Stimulated activated CD8-positive, alpha-beta memory T cell treated with anti-CD3 and anti-CD28 coated beads, Interleukin-4, amount 100 ng/mL, for 48 hours (primary cell): ENCODE measurements at regions not wholly inside any gene's neighbourhood (a gene's known extent, or its start where the extent isn't known, plus 50 kb on each side); places are given as distances from the start of the nearest gene placed in this dataset.

Experiments
- DNase-seq: peaks from one replicate; pipeline ENCODE4 v3.0.0-alpha.2; 2020

DNA sequence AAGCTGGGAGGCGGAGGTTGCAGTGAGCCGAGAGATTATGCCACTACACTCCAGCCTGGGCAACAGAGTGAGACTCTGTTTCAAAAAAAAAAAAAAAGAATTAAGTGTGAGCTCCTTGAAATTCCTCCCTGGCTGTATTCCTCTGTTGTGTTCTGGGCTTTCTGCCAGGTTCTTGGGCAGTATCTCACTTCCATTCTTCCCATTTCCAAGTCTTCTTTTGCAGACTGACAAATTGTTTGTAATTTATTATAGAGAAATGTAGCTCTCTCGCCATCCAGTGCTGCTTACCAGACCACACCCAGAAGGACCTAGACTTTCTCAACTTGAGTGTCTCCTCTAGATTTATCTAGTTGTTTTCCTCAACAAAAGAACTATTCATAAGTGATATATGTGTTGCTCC, 105.0 kb upstream of the ADGRL2 start:
- DNase-seq: no peak

DNA sequence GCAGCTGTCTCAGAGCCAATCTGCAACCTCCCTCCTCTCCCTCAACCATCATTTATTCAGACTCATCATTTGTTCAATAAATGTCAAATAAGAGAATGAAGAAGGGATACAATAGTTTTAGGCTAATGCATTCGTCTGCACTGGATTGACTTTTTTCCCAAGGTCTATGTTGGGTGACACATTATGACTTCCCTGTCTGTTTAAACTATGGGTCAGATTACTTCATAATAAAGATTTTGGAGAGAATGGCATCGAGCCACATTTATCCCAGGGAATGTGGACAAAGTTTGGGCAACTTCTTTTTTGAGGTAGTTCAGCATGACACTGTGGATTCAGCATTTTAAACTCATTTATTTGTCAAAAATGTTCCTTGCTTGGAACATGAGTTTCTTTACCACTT, 107.4 kb upstream of the ADGRL2 start:
- no peak for DNase-seq

DNA sequence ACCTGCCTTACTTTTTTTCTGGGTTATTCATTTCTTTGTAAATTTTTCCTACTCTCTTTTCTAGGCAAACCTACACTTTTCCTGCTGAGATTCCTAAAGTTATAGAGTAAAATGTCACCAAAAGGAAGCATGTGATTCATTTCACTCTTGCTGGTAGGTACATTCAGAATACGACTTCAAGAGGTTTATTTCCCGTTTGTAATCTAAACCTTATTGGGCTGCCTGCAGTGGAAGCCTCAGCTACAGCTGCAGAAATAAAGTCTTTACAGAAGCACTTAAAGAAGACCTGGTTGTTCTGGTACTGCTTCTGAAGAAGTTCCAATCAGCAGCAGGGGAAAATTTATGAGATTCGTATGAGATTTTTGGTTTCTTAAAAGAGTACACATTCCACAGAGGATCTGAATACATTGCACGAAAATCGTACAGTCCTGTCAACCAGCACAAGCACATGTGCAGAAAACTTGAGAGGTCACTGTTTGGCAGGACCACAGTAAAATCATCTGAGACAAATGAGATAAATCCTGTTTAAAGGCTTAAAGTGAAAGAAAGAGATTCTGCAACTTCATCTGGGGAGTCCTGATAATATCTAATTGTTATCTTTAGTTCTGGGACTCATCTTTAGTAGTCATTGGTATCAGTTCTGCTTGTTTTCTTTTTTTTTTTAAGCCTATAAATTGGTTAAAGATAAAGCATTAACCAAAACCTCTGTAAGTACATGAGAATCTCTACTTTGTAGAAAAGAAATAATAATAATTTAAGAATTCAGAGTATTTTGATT, 109.9 kb upstream of the ADGRL2 start:
- DNase-seq: no peak

DNA sequence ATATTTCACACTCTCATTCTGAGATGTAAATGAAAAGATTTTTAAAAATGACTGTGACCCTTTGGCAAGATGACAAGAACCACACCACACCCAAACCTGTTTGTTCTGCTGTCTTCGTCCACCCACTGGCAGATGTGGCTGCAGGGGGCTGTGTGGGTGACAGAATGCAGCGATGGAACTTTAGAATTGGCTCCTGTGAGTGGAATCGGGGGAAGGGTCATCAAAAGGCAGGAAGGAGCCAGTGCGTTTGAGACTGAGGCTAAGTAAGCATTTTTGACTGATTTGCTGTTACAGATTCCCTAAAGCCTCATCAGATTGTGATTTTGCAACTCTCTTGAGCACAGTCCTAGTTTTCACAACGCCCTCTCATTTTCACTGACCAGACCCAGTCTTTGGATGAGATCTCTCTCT, 111.2 kb upstream of the ADGRL2 start:
- DNase-seq: no peak

DNA sequence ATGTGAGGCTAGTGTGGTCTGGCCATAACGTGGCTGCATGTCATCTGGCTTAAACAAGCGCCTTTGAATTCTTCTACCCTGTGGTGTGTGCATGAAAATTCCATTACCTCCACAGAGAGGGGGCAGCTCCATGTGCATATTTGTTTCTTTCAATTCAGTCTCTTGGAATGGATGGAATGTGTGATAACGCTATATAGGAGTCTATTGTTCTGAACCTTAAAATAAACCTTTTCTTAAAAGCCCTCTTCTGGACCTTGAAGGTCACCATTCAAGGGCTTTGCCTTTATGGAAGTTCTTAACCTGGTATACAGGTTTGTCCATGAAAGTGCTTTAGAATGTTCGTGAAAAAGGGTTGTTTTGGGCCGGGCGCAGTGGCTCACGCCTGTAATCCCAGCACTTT, 118.2 kb upstream of the ADGRL2 start:
- no peak for DNase-seq

DNA sequence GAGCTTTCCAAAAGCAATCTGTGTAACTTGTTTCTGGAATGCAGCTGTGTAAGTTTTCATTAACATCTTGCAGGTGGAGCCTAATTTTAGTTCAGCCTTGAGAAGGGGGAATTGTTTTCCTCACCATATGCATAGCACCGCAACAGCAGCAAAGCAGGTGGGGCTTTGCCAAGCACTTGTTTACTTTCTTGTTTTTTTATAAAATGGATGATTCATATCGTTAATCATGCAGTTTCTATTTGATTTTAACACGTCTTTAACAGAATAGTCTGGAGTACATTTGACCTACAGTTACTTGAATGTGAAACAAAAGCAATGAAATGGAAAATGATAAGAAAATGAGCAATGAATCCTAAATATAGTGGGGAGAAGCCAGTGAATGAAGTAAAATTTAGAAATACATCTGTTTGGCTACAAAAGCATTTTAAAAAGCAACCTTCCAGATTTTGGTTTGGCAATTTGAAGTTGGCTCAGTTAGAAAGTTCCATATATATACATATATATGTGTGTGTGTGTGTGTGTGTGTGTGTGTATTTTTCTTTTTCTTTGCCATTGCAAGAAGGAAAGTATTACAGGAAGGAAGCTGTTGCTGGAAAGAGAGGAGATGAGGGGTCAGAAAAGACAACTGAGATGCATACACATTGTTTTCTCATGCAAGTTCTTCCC, 119.0 kb upstream of the ADGRL2 start:
- DNase-seq: no peak

DNA sequence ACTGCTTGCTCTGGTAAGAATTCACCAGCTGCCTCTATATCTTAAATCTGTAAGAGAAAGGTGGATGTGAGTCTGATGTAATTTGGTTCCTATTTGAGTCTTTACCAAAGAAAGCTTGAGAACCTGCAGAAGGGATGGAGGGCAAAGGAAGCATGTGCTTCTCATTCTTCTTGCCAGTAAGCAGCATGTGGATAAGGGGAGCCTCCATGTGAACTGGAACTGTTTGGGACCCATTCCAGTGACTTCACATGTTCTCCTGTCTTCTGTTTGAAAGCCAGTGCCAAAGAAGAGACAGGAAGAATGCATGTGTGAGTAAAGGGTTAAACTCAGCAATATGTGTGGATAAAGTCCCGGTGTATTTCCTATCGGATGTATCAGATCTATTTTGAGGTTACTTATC, 119.6 kb upstream of the ADGRL2 start:
- DNase-seq: no peak

DNA sequence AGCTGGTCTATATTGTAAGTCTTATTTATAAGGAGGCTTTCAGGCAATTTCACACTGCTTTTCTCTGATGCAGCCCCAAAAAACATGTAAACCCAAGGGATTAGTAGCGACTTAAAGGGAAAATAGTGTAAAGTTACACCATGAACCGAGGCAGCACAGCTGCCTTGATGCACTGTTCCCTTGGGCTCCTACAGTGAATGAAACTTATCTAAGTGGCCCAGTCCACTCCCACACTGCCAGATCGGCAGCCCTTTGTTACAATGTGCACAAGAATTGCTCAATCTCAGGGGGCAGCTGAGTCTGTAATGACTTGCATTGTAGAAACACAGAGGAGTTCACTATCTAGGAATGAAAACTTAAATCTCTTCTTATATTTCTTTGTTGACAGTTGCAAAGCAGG, 120.8 kb upstream of the ADGRL2 start:
- DNase-seq: no peak

DNA sequence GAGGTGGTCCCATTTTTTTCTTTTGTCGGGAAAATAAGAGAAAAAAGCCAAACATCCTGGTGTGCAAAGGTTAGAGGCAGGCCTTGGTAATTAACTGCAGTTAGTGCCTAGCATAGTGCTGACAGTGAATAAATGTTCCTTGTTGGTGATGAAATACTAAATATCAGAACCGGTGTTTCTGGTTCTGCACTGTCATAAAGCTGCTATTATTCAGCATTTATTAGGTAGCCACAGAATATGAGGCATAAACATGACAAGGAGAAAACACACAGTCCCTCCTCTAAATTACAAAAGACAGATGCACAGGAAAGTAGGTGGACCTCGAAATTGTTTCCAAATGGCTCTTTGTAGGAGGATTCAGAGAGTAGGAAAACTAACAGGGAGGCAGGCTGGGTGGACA, 122.0 kb upstream of the ADGRL2 start:
- no peak for DNase-seq

DNA sequence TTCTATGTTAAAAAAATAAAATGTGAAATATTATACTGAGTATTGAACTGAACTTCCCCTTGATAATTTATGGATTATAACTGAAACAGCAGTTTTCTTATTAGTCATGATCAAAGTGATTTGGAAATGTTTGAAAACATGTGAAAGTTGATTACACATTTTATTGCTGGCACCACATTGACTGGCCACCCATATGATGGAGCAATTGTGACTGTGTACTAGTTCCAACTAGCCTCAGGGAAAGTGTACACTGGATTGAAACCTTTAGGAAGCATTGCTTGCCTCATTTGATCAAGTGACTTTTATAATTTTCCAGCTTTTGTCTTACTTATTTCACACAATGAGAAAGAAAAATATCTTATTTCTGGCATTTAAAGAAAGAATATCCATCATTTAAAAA, 128.0 kb upstream of the ADGRL2 start:
- DNase-seq: no peak

DNA sequence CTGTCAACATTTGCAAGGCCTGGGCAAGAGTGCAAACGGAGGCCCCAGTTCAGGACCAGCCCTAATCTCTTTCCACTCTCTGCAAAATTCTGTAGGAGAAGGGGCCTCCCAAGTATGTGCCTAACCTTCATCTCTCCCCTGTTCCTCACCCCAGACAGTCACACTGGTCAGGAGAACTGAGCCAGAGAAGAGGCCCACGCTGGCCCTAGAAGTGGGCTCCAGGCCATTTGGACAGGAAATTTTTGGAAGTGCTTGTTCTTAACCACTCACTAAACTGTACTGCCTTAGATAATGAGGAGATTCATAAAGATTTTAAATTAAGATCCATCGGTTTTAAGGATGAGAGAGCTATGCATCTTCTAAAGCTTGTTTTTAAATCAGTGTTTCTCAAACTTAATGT, 129.7 kb upstream of the ADGRL2 start:
- no peak for DNase-seq

DNA sequence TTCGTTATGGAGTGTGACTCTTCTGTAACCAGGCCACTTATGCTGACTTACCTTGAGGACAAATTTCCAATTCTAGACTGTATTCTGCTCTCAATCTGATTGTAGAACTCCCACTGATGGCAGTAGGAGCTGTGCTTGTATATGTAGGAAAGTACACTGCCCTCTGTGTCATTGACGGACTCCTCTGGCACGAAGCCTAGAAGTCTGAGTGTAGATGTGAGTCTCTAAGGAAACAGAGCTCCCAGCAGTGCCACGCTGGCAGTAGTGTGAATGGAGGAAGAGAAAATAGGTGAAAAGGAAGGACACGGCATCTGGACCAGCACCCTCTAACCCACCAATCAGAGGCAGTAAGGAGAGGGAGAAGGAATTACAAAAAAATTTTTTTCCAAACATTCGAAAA, 130.4 kb upstream of the ADGRL2 start:
- no peak for DNase-seq

DNA sequence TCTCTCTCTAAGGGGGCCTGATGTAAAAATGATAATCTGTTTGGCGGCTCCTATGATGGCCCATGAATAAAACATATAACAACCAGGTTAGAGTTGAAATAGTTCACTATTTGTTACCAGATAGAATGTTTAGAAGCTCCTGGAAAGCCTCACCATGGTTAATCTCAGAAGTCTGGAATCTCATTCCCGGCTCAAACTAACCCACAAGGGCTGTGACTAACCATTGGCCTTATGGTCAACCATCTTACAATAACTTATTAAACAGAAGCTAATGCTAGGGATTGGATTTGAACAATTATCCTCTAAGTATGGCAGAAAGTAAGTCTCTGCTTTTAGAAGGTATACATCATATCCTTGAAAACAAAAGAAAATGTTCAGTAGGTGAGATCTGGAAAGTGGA, 134.1 kb upstream of the ADGRL2 start:
- no peak for DNase-seq

DNA sequence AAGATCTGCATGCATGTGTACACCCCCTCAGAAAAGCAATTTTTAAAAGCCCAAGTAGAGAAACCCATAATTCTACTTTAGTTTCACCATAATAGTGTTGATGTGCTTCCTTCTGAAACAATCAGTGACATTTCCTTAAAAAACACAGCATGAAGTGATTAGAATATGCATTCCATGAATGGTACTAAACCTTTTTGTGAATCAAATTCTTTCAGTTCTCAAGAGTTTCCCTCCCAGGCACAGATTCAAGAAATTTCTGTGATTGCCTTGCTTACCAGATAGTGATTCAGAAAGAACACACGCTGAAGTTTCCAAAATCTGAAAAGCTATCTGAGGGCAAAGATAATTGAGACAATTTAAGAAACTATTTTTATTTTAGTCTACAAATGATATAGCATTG, 136.4 kb upstream of the ADGRL2 start:
- no peak for DNase-seq

DNA sequence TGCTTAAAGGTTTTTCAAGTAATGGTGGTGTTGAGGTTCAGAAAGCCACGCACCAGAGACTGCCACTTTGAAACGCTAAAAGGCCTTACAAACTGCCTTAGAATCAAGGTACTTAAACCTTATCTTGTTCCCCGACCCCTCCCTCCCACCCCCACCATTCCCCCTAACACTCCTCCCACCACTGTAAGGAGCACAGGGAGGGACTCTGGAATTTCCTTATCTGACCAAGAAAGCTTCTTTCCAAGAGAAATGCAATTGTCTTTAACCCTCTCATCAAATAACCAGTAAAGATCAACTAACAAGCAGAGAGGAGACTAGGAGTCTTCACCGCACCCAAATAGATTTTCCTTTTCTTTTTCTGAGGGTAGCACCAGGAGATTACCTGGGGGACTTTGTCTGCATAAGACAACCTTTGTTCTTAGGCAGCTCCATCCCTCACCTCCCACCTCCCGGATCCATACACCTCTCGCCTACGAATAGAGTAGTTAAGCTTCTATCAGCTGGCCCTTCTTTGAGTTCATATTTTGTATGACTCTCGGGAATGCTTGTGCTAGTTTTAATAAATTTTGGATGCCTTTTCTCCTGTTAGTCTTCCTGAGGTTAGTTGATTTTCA, 137.7 kb upstream of the ADGRL2 start:
- DNase-seq: no peak

DNA sequence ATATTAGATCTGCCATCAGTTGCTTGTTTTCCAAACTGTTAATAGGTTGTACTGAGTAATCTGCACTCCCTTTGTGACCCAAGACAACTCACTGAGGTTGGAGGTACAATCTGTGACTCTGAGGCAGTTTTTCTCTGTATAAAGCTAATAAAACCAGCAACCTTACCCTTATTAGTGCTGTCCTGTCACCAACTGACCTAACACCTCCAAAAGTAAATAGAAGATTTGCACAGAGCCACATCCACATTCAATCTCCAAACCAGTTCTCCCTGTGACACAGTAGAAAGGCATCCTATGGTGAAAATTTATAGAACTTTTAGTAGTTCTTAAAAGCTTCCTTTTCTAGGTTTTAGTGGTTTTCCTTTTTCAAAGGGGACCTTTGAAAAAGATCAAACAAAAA, 140.4 kb upstream of the ADGRL2 start:
- DNase-seq: no peak

DNA sequence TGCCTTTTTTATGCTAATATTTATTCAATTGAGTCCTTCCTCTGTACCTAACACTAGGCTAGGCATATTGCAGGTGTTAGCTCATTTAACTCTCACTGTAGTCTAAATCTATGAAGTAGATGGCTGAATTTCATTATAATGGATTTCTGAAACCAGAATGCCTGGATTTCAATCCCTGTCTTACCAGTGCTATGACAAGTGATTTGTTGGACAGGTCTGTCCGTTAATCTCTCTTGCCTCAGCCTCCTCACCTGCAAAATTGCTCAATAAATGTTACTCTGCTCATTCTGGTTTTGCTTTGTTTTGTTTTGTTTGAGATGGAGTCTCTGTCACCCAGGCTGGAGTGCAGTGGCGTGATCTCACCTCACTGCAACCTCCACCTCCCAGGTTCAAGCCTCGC, 146.1 kb upstream of the ADGRL2 start:
- DNase-seq: no peak

DNA sequence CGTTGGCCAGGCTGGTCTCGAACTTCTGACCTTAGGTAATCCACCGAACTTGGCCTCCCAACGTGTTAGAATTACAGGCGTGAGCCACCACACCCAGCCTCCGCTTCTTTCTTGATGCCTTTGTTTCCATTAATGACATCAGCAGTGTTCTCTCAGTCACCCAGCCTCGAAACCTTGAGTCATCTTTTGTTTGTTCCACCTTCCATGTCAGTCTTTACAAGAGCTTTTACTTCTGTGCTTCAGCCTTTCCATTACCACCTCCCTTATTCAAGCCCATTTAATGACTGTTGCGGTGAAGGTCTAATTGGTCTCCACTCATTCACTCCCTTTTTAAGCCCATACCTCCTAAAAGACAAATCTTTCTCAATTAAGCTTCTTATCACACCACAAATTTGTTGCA, 146.6 kb upstream of the ADGRL2 start:
- DNase-seq: no peak

DNA sequence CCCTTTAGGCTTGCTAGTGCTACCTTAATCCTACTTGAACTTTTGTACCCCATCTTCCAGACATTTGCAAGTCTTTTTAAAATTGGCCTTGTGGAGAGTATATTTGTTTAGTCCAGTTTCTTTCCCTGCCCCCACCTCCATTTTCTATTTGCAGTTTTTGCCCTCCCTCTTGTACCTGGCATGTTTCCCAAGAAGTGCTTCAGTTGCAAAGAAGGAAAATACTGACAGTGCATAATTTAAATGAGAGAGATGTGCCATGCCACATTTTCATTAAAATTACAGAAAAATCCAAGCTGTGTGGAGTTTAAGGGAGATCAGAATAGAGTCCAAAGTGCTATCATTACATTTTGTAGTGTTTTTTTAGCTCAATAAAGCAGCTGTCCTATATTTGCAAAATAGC, 150.0 kb upstream of the ADGRL2 start:
- no peak for DNase-seq

DNA sequence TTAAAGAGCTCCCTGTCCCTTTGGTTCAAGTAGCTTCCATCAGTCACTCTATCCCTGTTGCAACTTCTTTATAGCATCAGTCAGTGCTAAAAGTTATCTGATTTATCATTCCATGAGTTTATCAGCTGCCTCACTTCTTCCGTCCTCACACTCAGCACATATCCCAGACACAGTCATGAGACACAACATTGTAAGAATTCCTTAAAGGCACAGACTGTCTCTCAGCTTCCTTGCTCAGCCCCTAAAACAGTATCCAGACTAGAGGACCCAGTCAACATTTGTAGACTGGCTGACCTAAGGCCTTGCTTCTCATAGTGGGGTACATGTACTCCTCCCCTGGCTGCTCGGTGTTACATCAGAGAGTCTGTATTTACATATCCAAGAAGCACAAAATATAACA, 164.9 kb upstream of the ADGRL2 start:
- DNase-seq: no peak

DNA sequence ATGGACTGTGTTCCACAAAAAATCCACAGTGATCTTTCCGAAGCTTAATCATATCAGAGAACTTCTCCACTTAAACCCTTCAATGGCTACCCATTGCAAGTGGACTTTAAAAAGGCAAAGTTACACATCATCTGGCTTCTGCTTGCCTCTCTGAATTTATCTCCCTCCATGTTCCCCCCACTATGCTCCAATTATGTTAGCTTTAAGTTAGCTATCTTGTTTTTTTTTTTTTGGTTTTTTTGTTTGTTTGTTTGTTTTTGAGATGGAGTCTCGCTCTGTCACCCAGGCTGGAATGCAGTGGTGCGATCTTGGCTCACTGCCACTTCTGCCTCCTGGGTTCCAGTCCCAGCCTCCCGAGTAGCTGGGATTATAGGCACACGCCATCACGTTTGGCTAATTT, 166.4 kb upstream of the ADGRL2 start:
- no peak for DNase-seq

DNA sequence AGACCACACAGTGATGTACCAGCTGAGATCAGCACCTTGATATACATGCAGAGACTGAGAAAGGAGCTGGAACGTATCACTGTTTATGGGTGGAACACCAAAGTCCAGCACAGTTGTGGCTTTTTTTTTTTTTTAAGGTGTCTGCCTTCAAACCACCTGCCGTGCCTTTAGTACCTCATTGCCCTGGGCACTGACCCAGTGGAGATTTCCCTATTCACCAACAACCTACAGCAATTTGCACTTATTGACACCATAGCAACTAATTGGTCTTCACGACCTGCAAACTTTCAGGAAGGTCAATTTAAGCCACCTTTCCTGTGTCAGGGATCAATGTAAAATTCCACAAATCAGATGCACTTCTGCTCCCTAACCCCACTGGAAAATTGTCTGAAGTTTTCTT, 181.6 kb upstream of the ADGRL2 start:
- no peak for DNase-seq

DNA sequence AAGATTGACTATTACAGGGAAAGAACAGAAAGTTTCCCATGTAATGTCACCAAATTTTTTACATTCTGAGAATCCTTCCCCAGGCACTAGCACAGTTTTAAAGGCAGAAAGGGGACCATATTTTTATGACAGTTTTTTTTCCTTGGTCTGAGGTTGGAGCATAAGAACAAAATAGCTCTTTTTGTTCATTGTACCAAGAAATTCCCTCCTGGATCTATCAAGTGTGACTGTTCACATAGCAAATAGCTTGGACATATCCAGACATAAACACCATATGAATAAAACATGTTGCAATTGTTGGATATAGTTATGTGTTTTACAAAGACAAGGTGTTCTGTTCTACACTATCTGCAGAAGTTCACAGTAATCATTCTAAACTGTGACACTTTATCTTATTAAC, 182.4 kb upstream of the ADGRL2 start:
- no peak for DNase-seq

DNA sequence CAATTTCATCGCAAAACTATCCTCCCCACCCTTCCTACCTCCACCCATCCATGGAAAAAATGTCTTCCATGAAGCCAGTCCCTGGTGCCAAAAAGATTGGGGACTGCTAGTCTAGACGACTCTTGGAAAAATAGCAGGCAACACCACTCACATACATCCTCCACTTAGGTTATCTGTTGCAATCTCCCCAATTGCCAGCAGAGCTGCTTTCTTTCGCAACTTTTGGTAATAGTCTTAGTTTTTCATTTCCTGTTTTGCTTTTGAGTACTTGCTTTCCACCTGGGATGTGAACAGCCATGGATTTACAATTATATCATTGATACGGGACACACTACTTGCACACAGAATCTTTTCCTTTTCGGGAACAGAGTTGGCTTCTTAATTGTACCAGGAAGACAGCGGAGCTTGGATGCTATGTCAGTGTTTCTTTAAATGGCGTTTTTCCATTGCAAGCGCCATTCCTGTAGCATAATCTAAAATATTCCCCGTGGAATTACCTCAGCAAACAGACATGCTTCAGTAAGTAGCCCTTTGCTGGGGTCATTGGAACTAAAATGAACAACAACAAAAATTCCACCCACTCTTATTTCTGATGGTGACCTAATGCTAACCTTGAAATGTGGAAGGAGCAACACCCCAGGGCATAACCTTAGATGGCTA, 183.3 kb upstream of the ADGRL2 start:
- DNase-seq: no peak
